HG03066 (cell line): ENCODE measurements at regions not wholly inside any gene's neighbourhood (a gene's known extent, or its start where the extent isn't known, plus 50 kb on each side); places are given as distances from the start of the nearest gene placed in this dataset.
"Not testable (repeated sequence)": the region's sequence is repeated elsewhere in the genome, so short reads cannot be mapped to it uniquely, and the experiment has no call there.

Experiments
- ATAC-seq: cut with Tn5 transposase; IDR thresholded peaks from one replicate; pipeline ENCODE4 v1.9.1; 2021; ENCODE audit warnings: low read depth; ENCODE audit not compliant: unreplicated experiment

GRCh38 chr6:94559829-94560537 lies 1017.4 kb upstream of the MANEA start:
- no peak for ATAC-seq

- not testable (repeated sequence) for ATAC-seq
Observed at GRCh38 chr6:94557207-94557606, 1020.1 kb upstream of the MANEA start.

GRCh38 chr6:94548201-94548600 lies 1029.1 kb upstream of the MANEA start:
- ATAC-seq = no peak

- ATAC-seq = no peak
Observed at GRCh38 chr6:94535798-94536197, 1041.5 kb upstream of the MANEA start.

GRCh38 chr6:94511502-94512088 lies 1065.7 kb upstream of the MANEA start:
- ATAC-seq = no peak

- ATAC-seq = no peak
Observed at GRCh38 chr6:94510877-94511276, 1066.5 kb upstream of the MANEA start.

GRCh38 chr6:94501516-94501915 lies 1075.8 kb upstream of the MANEA start:
- no peak for ATAC-seq

- ATAC-seq = no peak
Observed at GRCh38 chr6:94498099-94498498, 1078.7 kb upstream of the EPHA7 start.

- ATAC-seq = no peak
Observed at GRCh38 chr6:94494500-94494899, 1075.1 kb upstream of the EPHA7 start.

GRCh38 chr6:94487371-94487770 lies 1068.0 kb upstream of the EPHA7 start:
- no peak for ATAC-seq

- no peak for ATAC-seq
Observed at GRCh38 chr6:94478133-94479005, 1059.0 kb upstream of the EPHA7 start.

- no peak for ATAC-seq
Observed at GRCh38 chr6:94468830-94469229, 1049.5 kb upstream of the EPHA7 start.

GRCh38 chr6:94464018-94464510 lies 1044.7 kb upstream of the EPHA7 start:
- ATAC-seq = no peak

- no peak for ATAC-seq
Observed at GRCh38 chr6:94463306-94463705, 1043.9 kb upstream of the EPHA7 start.

GRCh38 chr6:94462231-94462630 lies 1042.9 kb upstream of the EPHA7 start:
- ATAC-seq = no peak

GRCh38 chr6:94456266-94456665 lies 1036.9 kb upstream of the EPHA7 start:
- ATAC-seq = no peak

GRCh38 chr6:94454231-94454630 lies 1034.9 kb upstream of the EPHA7 start:
- no peak for ATAC-seq

- ATAC-seq = no peak
Observed at GRCh38 chr6:94446120-94446519, 1026.8 kb upstream of the EPHA7 start.

GRCh38 chr6:94443701-94444100 lies 1024.3 kb upstream of the EPHA7 start:
- ATAC-seq = no peak

GRCh38 chr6:94424692-94425091 lies 1005.3 kb upstream of the EPHA7 start:
- no peak for ATAC-seq

- no peak for ATAC-seq
Observed at GRCh38 chr6:94417363-94417762, 998.0 kb upstream of the EPHA7 start.
